ENCODE measurements at regions not wholly inside any gene's neighbourhood (a gene's known extent, or its start where the extent isn't known, plus 50 kb on each side); places are given as distances from the start of the nearest gene placed in this dataset.

DNA sequence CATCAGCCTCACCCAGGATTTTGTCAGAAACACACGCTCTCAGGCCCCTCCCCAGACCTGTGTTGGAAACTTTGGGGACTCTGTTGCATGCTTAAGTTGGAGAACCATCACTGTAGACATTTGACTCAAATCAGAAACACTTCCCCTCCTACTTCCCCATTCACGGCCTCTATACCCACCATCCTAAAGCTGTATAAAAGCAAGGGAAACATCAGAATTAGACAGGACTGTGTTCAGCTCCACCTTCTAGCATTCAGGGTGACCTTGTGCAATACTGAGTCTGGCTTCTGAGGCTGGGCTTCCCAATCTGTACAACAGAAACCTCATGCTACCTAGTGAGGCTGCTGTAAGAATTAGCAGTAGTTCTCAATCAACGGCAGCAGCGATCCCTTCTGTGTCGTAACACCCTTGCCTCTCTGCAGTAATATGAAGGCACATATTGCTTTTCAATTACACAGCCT is 252.3 kb downstream of the LY86 start:
- no peak for DNase-seq (ENCODE audit: low spot score)

DNA sequence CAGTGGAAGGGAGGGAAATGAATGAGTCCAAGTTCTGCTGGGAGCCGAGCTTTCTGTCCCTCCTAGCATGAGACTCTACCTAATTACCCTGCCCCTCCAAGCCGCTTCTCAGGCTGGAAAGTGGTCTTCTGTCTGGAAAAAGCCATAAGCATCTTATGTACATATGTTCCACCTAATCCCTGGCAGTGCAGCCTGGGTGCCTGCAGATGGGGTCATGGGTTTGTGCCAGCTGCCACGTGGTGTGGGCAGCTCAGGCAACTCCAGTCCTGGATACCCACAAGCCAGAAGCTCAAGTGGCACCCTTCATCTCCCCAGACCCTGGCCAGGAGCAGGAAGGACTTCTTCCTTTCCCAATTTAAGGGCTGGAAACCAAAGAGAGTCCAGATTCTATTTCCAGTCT is 253.1 kb downstream of the LY86 start:
- DNase-seq (ENCODE audit: low spot score) = no peak

- DNase-seq (ENCODE audit: low spot score) = no peak
Observed at GRCh38 chr6:6842291-6842690, 253.8 kb downstream of the LY86 start.

GRCh38 chr6:6843057-6843627 is 254.6 kb downstream of the LY86 start:
- no peak for DNase-seq (ENCODE audit: low spot score)

DNA sequence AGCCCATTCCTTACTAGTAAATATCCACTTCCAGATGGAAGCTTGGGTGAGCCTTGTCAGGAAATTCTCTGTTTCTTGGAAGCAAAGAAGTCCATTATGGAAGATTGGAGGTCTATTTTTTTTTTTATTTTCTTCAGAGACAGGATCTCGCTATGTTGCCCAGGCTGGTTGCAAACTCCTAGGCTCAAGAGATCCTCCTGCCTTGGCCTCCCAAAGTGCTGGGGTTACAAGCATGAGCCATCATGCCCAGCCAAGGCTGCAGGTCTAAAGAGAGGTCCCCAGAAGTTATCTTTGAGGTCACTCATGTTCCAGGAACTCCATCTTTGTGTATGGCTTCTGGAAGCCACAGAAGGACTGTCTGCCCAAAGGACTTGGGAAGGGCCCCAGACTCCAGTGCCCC is 255.3 kb downstream of the LY86 start:
- no peak for DNase-seq (ENCODE audit: low spot score)

- DNase-seq (ENCODE audit: low spot score) = no peak
Observed at GRCh38 chr6:6844530-6844929, 256.0 kb downstream of the LY86 start.

GRCh38 chr6:6845603-6846002 is 257.1 kb downstream of the LY86 start:
- DNase-seq (ENCODE audit: low spot score) = no peak

DNA sequence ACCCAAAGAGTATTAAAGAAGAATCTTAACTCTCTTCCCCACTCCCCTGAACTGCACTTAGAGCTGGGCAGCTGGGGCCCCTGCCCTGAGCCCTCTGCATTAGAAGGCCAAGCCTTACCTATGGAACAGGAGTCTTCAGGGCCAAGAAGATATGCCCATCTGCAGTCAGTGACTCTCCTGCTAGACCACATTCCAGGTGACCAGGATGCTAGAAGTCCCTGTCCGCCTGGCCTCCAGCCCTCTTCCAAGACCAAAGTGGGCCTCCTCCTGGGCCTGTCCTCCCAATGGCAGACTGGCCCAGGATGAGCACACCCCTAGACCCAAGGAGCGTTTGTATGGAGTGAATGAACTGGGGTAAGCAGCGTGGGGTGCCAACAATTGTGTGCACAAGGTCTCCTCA is 259.1 kb downstream of the LY86 start:
- DNase-seq (ENCODE audit: low spot score) = no peak

- DNase-seq (ENCODE audit: low spot score) = no peak
Observed at GRCh38 chr6:6851059-6851948, 256.5 kb upstream of the RREB1 start.

GRCh38 chr6:6851949-6852261 is 255.9 kb upstream of the RREB1 start:
- DNase-seq (ENCODE audit: low spot score) = no peak

- DNase-seq (ENCODE audit: low spot score) = no peak
Observed at GRCh38 chr6:6856538-6857523, 250.9 kb upstream of the RREB1 start.

GRCh38 chr6:6857528-6857927 is 250.2 kb upstream of the RREB1 start:
- no peak for DNase-seq (ENCODE audit: low spot score)

DNA sequence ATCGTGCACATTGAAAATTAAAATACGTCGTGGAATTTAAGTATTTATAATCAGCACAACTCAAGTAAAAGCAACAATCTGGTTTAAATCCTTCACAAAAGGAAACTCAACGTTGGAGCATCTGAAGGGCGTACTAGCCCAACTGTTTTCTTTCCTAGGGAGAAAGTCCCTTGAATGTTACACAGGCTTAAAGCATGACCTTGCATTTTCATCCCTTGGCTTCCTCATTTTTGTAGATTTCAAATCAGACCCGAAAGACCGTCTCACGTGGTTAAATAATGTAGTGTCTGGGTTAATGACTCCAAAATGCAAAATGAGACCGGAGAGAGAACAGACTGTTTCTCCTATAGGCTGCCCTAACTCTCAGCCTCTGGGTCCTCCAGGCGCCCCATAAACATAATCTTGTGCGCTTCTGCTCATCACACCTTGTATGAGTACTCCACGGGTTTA is 249.2 kb upstream of the RREB1 start:
- no peak for DNase-seq (ENCODE audit: low spot score)

DNA sequence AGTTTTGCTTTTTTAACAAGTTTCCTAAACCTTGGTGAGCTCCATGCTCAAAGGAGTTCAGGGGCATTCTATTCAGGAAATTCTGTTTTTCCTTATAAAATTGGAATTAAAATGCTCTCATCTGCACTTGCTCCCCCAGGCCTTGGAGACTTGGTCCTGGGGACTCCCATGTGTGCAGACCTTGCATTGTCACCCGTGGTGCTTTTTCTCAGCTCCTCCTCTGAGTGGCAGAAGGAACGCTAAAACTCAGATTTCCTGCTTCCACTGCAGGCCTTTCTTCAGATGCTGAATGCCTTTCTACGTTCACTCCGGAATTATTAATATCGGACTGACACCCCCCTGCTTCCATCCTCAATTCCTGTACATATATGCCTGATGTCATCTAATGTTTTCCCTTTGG is 248.7 kb upstream of the RREB1 start:
- DNase-seq (ENCODE audit: low spot score) = no peak

DNA sequence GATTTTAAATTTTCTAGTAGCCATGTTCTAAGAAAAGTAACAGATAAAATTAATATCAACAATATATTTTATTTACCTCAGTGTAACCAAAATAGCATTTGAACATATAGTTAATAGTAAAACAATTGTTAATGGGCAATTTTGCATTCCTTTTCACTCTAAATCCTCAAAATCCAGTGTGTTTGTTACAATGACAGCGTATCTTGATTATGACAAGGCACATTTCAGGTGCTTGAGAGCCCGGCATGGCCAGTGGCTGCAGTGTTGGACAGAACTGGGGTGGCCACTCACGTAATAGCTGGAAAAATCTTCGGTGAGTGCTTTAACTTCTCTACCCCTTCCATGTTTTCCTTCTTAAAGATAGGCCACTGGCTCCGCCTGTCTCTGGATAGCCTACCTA is 248.0 kb upstream of the RREB1 start:
- DNase-seq (ENCODE audit: low spot score) = no peak

DNA sequence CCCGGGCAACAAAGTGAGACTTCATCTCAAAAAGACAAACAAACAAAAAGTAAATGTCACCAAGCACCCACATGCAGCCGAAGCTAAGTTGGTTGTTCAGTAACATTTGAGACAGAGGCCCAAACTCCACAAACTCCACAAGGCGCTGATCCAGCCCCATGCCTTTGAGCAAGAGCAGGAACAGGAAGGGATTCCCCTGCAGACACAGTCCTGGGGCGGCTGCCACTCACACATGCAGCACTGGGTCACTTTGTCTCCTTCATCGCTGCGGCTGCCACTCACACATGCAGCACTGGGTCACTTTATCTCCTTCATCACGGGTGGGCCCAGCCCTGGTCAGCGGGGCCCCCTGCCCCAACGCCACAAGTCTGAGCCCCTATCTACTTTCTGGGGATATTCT is 246.9 kb upstream of the RREB1 start:
- no peak for DNase-seq (ENCODE audit: low spot score)

DNA sequence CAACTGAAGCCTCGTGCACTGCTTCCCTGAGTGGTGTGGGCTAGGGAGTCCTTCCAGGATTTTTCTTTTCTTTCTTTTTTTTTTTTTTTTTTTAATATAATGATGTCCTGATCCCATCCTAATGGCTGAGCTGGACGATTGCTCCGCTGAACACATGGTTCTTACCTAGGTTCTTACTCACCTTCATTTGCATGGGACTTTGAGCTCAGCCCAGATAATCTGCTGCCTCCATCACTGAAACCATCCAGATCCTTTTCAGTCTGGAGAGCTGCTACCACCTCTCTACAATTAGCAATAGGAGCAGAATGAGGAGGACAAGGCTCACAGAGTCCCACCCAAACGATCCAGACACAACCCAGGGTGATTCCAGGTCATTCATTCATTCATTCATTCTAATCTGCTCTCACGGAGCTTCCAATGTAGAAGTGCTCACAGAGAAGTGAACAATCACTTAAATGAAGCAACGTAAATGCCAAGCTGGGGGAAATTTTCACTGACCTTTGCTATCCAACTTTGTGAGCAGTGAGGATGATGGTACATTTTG is 246.3 kb upstream of the RREB1 start:
- no peak for DNase-seq (ENCODE audit: low spot score)

DNA sequence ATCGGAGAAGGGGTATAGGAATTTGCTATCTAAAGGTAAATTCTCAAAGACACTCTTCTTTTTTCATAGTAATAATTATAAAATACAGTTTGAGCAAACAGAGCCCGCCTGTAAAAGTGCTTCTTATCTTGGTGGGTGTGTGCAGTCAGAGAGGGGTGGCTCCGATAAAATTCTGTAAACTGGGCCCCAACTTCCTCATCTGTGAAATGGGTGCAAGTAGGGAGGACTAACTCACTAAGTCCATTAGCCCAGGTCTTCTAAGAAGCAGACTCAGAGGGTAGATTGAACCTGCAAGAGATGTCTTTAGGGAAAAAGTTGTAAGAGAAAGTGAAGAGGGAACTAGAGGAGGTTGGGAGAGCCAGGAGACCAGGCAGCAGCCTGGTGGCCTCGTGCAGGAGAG is 245.8 kb upstream of the RREB1 start:
- no peak for DNase-seq (ENCODE audit: low spot score)

DNA sequence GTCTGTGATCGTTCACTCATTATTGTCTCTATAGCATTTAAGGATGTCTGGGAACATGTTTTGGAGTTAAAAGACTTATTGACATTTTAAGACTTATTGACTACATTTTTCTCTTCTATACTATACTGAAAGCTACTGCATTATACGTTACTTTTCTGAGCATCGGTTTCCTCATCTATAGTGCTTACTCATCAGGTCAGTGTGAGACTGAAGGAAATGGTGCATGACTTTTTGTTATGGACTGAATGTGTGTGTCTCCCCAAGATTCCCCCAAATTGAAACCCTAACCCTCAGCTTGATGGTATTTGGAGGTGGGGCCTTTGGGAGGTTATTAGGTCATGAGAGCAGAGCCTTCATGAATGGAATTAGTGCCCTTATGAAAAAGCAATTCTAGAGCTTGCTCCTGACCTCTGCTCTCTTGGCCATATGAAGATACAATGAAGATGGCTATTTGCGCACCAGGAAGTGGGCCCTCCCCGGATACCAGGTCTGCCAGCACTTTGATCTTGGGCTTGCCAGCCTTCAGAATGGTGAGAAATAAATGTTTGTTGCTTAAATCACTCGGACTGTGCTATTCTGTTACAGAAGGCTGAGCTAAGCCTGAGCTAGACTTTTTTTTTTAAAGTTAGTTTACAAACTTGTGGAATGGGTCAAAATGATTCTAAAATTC is 243.7 kb upstream of the RREB1 start:
- no peak for DNase-seq (ENCODE audit: low spot score)

GRCh38 chr6:6865611-6866010 is 242.2 kb upstream of the RREB1 start:
- no peak for DNase-seq (ENCODE audit: low spot score)

DNA sequence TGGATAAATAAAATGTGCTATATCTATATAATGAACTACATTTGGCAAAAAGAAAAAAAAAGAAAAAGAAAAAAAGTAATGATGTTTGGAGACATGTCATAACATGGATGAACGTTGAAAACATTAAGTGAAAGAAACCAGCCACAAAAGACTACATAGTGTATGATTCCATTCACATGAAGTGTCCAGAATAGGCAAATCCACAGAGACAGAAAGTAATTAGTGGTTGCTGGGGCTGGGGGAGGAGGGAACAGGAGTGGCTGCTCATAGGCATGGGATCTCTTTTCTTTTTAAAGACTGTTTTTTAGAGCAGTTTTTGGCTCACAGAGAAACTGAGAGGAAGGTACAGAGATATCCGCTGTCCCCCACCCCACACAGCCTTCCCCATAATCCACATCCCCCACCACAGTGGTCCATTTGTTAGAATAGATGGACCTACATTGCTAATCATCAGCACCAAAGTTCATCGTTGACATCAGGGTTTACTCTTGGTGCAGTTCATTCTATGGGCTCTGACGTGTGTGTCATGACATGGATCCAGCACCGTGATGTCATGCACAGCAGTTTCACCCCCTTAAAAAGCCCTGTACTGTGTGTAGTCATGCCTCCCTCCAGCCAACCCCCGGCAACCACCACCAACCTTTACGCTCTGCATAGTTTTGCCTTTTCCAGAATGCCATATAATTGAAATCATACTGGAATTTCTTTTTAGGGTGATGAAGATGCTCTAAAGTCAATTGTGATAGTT is 240.9 kb upstream of the RREB1 start:
- no peak for DNase-seq (ENCODE audit: low spot score)

All from left forelimb (tissue), 1 donor.